ENCODE measurements at regions not wholly inside any gene's neighbourhood (a gene's known extent, or its start where the extent isn't known, plus 50 kb on each side); places are given as distances from the start of the nearest gene placed in this dataset.
"Not testable (repeated sequence)": the region's sequence is repeated elsewhere in the genome, so short reads cannot be mapped to it uniquely, and the experiment has no call there.

DNA sequence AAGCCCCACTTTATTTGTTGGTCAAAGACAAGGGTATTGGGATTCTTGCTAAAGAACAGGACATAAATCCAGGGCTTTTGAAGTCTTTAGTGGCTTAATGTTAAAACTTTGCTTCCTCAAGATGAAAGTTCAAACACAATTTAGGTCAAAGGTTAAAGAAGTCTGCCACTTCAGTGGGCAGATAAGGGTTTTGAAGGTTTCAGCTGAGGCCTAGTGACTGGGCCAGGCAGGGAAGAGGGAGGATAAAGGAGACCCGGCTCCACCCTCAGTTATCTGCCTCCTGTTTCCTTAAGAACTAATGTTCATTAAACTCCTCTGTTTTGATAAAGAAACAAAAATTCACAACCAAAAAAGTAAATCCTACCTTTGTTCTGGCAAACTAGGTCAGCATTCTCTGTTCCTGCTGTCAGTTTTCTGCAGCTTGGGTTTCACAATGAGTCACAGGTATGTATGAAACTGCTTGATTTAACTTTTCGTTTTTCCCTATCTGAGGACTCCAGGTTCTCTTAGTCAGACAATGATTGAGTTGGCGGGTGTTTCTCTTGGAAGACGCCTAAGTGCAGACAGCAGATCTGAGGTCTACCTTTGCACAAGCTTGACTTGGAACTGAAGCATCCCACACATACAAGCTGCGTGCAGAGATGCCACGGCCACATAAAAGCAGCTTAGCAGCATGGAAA is 208.3 kb downstream of the EXOC5 start:
- no peak for DNase-seq

DNA sequence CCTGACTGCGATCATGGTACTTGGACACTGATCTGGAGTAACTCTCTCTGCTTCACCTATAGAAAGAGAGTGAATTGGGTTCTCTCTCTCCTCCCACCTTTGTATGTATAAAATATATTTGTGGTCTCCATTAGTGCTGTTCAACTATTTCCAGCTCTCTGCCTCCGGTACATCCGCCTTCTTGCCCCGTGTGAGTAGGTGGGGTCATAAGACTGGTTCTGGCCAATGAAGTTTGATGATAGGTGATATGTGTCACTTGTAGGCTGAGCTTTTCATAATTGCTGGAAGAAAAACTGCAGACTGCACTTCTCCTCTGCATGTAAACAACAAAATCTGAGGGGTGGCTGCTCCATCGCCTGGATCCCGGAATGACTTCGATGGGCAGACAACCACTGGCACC is 210.4 kb downstream of the EXOC5 start:
- DNase-seq, result no peak

DNA sequence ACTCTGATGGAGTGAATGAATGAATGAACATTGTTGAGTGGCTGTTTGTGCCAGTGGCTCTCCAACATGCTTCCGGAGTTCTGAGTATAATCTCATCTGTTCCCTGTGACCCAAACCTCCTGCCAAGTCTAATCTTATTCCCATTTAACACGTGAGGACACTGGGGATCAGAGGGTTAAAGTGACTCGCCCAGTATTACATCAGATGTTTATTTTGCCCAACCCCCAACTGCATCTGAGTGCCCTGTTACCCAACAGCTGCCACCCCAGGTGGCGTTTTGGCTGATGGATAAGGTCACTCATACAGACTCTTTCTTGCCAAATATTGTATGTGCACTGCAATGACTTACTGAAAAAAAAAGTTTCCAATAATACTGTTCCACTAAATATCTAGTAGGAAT is 210.9 kb downstream of the EXOC5 start:
- no peak for DNase-seq

DNA sequence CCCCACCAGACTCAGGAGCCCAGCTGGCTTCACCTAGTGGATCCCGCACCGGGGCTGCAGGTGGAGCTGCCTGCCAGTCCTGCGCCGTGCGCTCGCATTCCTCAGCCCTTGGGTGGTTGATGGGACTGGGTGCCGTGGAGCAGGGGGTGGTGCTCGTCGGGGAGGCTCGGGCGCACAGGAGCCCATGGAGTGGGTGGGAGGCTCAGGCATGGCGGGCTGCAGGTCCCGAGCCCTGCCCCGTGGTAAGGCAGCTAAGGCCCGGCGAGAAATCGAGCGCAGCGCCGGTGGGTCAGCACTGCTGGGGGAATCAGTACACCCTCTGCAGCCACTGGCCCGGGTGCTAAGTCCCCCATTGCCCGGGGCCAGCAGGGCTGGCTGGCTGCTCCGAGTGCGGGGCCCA is 212.2 kb downstream of the EXOC5 start:
- not testable (repeated sequence) for DNase-seq

DNA sequence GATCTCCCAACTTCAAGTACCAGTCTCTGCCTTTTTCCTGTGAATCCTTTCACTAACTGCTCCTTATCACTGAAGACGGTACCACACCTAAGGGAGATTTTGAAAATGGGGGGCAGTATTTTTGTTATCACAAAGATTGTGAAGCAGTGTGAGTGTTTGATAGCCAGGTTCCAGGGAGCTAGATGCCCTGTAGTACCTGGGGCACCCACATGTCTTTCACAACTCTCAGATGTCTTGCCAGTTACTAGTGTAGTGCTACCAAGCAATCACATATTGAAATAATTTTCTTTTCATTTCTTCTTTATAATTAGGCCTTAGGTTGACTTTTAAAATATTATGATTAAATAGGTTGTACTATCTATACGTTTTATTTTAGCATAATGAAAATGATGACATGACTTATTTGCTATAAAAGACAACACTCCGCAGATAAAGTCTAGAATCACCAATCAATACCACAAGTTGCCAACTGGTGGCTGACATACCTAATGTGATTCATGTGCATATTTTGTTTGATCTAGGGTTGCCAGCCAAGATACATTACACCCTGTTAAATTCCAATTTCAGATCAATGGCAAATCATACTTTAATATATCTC is 215.9 kb downstream of the EXOC5 start:
- no peak for DNase-seq

DNA sequence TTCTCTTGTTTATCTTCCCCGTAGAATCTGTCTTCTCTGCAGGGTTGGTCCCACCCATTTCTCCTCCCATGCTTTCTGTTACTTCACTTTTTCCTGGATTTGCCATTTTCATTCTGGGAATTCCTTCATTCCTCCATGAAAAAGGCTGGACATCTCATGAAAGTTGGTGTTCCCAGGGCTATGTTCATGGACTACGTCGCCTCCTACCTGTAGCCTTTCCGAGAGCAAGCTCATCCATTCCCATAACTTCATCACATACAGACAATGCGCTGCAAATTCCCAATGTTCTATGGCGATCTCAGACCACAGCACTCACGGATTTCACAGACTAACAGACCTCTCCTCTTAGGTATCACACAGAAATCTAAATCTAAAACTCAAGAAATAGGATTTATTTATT is 217.1 kb downstream of the EXOC5 start:
- no peak for DNase-seq

DNA sequence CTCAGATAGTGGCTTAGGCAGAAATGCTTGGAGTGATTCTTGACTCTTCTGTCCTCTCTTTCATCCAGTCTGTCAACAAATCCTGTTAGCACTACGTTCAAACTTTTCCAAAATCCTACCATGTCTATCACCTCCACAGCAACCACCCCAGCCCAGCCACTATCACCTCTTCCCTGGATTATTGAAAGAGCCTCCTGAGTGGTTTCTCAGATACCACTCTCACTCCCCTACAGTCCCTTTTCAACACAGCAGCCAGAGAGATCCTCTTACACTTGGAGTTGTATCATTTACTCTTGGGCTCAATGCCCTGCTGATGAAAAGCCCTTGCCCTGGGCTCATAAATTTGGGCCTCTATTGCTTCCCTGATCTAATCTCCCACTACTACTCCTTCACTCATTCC is 218.9 kb downstream of the EXOC5 start:
- no peak for DNase-seq

DNA sequence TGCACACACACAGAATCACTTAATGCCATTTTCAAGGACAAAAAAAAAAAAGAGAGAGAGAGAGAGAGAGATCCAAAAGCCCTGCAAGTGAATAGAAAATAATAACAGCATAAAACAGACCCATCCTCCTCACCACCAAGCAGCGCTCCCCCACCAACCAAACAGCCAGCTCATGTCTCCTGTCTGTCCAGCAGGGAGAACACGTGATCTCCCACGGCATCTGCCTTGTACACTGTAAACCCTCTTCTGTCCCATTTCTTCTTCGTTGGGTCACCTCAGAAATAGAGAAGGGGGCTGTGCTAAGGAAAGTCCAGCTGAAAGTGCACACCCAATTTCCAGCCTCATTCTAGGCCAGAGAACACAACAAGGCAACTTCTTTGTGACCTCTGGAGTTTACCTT is 222.5 kb downstream of the EXOC5 start:
- no peak for DNase-seq

DNA sequence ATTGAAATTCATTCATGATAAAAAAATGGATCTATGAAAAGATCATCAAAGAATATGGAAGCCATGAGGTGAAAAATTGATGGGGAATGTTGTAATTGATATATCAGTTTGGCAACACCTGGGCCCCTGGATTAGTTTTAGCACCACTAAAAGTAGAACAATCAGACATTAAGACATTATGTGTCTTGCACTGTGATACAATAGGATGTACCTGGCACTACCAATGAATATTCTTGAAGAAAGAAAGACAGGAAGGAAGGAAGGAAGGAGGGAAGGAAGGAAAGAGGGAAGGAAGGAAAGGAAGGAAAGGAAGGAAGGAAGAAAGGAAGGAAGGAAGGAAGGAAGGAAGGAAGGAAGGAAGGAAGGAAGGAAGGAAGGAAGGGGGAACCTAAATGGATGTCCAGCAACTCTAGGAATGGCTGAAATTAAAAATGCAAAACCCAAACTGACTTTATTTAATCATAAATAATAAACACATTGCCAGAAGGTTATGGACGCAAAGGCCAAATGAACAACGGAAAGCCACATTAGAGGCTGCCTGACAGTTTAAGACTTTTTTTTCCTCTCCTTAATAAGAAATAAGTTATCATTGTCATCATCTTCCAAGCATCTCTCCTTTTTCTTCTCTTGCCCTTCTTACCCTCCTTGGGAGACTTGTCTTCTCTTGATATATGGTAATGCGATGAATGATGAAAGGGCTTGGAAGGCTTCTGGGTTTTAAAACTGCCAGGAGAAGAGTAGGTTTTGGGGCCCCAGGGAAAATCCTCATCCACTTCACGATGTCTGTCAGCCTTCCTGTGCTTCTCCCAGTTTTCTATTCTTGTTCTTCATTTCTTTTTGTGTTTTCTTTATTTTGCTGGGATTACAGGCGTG is 224.4 kb downstream of the EXOC5 start:
- not testable (repeated sequence) for DNase-seq

DNA sequence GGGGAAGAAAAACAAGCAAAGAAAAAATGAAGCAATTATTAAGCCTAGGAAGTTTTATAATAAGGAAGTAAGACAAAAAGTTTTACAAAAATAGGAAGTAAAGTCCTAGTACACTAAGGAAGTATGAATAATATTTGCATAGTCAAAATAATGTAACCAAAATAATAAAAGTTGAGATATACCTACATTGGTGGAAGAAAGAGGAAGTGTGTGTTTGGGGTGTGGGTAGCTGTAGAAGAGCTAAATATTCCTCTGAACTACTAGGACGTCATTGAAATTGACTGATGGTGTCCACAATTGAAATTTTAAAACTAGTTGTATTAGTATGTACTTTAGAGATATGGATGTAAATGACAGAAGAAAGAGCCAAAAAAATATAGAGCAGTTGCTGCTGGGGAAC is 228.4 kb upstream of the OTX2 start:
- no peak for DNase-seq

DNA sequence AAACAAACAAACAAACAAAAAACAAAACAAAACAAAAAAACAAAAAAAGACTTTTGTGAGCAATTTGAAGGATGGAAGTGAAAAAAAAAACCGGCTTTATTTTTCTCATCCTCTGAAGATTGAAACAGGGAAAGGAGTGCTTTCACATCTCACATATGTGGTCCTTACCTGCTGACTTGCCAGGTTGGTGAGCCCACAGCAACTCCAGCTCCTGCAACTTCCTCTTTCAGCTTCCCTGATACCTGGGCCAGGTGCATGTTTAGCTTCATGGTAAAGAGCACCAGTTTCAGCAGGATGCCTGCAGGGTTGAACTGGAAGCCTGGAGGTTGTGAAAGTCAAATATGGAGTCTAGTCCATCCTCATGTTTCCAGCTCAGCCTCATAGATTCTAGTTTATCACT is 221.2 kb upstream of the OTX2 start:
- DNase-seq, result no peak

DNA sequence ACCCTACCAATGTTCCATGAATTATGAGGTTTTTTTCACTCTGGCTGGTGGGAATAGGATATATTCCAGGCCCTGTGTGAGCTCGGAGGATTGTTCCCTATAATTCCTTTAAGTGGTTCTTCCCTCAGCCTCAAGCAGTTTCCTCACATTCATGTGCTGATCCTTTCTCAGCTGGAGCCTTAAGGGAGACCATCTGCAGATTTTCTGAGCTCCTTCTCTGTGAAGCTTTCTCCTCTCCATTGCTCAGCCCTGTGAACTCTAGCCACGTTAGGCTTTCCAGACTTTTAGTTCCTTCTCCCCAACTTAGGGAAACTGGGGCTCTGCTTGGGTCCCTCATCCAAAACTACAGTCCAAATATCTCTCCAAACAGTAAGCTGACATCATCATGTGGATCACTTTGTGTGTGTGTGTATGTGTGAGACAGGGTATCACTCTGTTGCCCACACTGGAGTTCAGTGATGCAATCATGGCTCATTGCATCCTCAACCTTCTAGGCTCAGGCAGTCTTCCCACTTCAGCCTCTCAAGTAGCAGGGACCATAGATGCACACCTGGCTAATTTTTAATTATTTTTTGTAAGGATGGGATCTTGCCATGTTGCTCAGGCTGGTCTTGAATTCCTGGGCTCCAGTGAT is 219.5 kb upstream of the OTX2 start:
- no peak for DNase-seq

DNA sequence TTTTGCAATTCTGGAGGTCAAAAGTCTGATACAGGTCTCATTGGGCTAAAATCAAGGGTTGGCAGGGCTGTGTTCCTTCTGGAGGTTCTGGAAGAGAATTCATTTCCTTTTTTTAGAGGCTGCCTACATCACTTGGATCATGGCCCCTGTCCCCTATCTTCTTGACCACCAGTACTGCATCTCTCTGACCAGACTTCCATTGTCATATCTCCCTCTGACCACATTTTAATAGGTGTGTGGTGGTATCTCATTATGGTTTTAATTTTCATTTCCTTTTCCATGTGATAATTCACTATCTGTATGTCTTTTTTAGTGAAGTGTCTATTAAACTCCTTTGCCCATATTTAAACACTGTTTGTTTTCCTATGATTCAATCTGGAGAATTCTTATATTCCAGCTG is 215.2 kb upstream of the OTX2 start:
- no peak for DNase-seq

DNA sequence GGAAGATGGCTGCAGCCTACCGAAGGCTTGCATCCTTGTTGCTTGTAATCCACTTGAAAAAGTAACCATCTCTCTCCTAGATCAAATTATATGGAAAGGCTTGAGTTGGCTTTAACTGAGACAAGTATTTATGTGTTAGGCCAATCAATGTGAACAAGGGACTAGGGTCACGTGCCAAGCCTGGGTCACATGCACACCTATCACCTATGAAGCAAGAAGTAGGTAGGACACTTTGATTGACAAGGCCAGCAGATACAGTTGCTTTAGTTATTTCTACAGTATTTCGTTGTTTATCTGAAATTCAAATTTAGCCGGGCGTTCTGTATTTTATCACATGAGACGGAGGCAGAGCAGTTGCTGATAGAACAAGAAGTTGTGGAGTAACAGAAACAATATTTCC is 212.3 kb upstream of the OTX2 start:
- no peak for DNase-seq

DNA sequence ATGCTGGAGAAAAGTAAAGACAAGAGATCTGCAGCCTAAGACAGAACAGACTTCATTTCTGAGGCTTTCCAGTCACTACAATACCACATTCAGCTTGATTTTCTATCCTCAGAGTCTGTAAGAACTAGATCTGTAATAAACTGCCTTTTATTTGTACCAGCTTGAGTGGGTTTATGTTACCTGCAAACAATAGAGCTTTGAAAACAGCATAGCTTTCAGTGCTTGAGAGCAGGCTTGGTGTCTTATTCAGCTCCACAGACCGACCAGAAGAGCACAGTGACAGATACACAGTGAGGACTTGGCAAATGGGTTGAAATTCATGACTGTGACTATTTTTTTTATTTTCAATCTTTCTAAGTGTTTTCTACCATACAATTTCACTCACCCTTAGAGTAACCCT is 207.8 kb upstream of the OTX2 start:
- no peak for DNase-seq

DNA sequence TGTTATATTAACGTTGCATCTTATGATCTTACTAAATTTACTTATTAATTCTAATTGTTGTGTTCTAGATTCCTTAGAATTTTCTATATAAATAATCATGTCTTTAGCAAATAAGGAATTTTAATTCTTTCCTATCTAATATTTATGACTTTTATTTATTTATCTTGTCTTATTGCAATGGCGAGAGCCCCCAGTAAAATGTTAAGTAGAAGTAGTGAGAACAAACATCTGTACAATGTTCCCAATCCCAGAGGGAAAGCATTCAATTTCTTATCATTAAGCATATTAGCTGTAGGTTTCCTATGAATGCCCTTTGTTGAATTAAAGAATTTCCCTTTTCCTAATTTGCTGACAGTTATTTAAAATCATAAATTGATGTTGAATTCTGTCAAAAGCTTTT is 203.7 kb upstream of the OTX2 start:
- DNase-seq, result no peak

DNA sequence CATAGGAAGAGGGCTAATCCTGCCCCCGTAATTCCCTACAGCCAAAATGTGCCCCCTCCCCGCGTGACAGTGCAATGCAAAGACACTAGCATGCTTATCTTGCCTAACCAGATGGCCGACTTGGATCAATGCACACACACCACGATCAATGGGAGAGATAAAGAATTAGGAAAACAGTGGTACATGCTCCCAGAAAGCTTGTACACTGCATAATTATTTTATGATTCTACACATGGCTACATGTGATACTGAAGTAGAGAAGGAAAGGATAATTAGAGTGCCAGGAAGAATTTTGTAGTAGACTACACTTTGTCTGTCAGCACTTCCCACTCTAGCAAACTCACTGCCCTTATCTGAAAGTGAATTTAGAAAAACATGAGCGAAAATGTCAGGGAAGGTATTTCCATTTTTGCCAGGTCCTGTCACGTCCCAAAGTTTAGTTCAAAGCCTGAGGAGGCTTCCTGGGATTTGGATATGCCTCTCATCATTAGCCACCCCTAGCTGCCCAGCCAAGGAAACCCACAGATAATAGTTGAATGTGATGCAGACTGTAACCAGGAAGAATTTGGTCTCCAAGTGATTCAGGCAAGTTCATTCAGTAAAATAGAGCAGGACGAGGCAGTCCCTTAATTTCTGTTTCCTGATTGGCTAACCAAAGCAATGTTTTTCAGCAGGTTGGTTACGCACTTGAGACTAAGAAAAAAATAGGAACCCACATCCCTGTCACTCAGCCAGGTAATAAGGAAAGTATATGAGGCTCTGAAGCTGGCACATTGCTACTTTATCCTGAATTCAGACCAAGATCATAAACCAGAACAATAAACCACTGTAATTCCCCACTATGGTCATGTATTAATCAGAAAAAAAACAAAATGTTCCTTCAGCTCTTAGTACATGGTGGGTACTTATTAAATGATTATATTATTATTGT is 199.6 kb upstream of the OTX2 start:
- DNase-seq, result no peak

DNA sequence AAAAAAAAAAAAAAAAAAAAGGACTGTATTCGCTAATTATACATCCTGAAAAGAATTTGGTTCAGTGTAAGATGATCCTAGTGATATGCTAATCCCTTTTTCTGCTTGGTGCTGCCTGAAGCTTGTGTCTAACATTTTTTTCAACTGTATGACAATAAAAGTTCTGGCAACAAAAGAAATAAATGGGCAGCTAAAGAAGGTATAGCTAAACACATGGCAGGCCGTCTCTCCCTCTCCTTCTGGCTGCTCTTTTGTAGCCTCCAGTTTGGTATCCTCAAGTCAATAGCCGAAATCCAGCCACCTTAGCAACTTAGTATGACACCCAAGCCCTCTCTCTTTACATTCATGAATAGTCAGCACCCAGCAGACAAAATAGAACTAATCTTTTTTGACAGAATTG is 198.3 kb upstream of the OTX2 start:
- no peak for DNase-seq

DNA sequence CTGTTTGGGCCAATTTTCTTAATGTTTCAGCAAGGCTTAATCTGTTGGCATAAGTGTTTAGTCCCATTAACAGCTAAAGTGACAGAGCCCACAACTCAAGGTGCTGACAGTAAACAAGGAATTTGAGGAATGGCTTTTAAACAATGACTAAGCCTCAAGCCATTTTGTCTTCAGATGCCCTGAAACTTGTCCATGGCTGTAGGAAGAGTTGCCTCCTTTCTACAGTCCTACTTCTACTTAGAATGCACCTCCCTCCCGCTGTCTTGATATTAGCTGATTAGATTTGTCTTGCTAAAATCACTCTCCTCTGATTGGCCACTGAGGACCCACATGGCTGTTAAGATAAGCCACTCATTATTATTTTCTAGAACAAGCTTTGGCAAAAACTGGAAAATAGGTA is 188.4 kb upstream of the OTX2 start:
- no peak for DNase-seq

DNA sequence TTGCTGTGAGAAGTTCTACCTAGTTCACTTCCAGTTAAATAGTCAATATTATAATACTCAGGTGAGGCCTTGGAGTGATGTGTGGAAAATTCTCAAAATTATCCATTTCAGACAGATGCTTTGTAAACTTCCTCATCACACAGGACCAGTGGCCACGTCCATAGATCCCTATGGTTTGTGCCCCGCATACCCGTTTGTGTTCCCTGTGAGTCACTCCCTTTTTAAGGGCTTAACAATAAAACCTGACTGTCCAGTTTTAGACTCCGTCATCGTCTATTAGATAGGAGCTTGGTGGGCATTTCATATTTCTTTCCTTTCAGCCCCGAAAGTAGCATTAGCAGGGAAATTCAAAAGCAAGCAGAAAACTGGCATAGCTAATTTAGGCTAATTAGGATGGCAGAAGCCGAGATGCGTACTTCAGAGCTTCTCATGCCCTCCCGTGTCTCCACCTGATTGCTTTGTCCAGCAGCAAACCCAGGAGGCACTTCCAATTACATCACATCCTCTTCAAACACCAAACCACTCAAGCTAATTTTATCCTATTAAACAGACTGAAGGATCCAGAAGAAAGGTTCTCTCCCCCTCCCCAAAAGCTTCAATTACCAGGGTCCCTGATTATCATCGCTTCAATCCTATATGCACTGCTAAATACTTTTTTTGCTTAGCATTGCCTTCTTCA is 186.6 kb upstream of the OTX2 start:
- no peak for DNase-seq

DNA sequence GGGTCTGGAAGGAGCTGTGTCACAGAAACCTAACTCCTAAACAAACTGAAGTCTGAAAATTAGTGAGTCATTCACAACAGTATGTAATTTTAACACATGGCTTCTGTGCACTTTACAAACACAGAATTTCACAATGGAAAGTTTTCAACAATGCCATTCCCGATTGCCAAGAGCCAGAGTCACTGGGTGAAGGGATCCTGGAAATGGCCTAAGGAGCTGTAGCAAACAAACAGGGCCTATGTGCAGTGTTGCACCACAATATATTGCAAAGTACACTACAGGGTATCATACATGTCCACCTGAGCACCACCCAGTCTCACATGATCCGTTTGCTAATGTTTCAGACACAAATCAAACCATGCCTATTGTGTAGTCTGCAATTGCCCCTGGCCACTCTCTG is 184.7 kb upstream of the OTX2 start:
- no peak for DNase-seq

DNA sequence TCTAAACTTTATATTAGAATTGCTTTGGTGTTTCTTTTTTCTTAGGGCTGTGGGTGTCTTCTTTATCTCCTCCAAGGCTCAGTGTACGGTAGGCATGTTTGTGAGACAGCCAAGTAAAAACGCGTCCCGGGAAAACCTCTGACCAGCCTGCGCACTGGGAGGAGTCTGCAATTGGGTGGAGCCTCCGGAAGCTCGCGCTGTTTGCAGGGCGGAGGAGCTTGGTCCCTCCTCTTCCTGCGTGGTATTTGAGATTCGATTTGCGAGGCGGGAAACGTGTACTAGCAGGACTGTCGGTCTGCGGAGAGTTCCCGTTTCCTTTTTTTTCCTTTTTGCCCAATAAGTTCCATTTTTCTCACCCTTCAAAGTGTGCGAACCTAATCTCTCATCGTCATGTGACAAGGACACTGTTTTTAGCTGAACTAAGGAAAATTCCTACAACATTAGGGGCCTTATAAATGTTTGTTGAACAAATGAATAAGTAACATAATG is 182.1 kb upstream of the OTX2 start:
- no peak for DNase-seq

Data from activated CD8-positive, alpha-beta memory T cell treated with anti-CD3 and anti-CD28 coated beads for 24 hours (primary cell).